Endothelial cell (in vitro differentiated cells): ENCODE measurements at regions not wholly inside any gene's neighbourhood (a gene's known extent, or its start where the extent isn't known, plus 50 kb on each side); places are given as distances from the start of the nearest gene placed in this dataset.

Experiments
- DNase-seq: peaks from one replicate; pipeline ENCODE4 v3.0.0; 2021; ENCODE audit warnings: low spot score
- H3K27ac Mint-ChIP-seq: one replicate; pipeline ENCODE4 v1.8.0; 2021; ENCODE audit warnings: mixed read lengths, inconsistent platforms; ENCODE audit not compliant: unreplicated experiment
- H3K27me3 Mint-ChIP-seq: one replicate; pipeline ENCODE4 v1.8.0; 2021; ENCODE audit warnings: mild to moderate bottlenecking, moderate library complexity, mixed read lengths, inconsistent platforms; ENCODE audit not compliant: unreplicated experiment
- H3K36me3 Mint-ChIP-seq: one replicate; pipeline ENCODE4 v1.8.0; 2021; ENCODE audit warnings: mild to moderate bottlenecking, low read depth, mixed read lengths, inconsistent platforms; ENCODE audit not compliant: unreplicated experiment
- H3K4me1 Mint-ChIP-seq: one replicate; pipeline ENCODE4 v1.8.0; 2021; ENCODE audit warnings: mild to moderate bottlenecking, mixed read lengths, inconsistent platforms; ENCODE audit not compliant: unreplicated experiment
- H3K4me3 Mint-ChIP-seq: one replicate; pipeline ENCODE4 v1.8.0; 2021; ENCODE audit warnings: mild to moderate bottlenecking, mixed read lengths, inconsistent platforms; ENCODE audit not compliant: unreplicated experiment
- H3K9me3 Mint-ChIP-seq: one replicate; pipeline ENCODE4 v1.8.0; 2021; ENCODE audit warnings: mixed read lengths, inconsistent platforms; ENCODE audit not compliant: unreplicated experiment
- TF ChIP-seq, protein P1 (sequence below): fragments of 200-600 bp; sonication (generic); IDR thresholded peaks from one replicate; pipeline ENCODE4 v1.5.0; 2021; ENCODE audit warnings: antibody characterized with exemption; ENCODE audit not compliant: unreplicated experiment

DNA sequence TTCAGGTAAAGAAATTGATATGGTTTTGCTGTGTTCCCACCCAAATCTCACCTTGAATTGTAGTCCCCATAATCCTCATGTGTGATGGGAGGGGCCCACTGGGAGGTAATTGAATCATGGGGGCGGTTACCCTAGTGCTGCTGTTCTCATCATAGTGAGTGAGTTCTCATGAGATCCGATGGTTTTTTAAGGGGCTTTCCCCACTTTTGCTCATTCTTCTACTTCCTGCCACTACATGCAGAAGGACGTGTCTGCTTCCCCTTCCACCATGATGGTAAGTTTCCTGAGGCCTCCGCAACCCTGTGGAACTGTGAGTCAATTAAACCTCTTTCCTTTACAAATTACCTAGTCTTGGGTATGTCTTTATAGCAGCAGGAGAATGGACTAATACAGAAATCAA lies 69.3 kb downstream of the MIS18A start:
- H3K9me3 Mint-ChIP-seq = no peaks in the 10 kb centered on the region
- H3K4me1 Mint-ChIP-seq = peaks cover 2% of the 10 kb centered on the region
- H3K27ac Mint-ChIP-seq = no peak overlapping the region
- peaks cover 1% of the 10 kb centered on the region for H3K27me3 Mint-ChIP-seq
- no peak overlapping the region for H3K4me3 Mint-ChIP-seq
- TF ChIP-seq, protein P1, sequence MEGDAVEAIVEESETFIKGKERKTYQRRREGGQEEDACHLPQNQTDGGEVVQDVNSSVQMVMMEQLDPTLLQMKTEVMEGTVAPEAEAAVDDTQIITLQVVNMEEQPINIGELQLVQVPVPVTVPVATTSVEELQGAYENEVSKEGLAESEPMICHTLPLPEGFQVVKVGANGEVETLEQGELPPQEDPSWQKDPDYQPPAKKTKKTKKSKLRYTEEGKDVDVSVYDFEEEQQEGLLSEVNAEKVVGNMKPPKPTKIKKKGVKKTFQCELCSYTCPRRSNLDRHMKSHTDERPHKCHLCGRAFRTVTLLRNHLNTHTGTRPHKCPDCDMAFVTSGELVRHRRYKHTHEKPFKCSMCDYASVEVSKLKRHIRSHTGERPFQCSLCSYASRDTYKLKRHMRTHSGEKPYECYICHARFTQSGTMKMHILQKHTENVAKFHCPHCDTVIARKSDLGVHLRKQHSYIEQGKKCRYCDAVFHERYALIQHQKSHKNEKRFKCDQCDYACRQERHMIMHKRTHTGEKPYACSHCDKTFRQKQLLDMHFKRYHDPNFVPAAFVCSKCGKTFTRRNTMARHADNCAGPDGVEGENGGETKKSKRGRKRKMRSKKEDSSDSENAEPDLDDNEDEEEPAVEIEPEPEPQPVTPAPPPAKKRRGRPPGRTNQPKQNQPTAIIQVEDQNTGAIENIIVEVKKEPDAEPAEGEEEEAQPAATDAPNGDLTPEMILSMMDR = no peak
- no peak for DNase-seq
- no peaks in the 10 kb centered on the region for H3K36me3 Mint-ChIP-seq

DNA sequence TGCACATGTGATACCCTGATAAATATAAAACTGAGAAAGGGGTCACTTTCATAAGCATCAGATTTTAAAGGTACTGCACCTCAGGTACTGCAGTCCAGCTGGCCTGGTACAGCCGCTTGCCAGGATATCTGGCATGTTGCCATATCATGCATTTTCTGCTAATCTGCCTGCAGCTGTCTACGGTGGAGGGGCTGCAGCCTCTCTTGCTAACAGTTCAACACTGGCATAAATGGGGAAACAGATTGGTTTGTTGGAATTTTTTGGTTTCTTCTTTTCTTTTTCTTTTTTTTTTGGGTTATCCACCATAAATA lies 71.5 kb downstream of the MIS18A start:
- no peak overlapping the region for H3K27ac Mint-ChIP-seq
- no peaks in the 10 kb centered on the region for H3K36me3 Mint-ChIP-seq
- H3K4me3 Mint-ChIP-seq = no peak overlapping the region
- no peaks in the 10 kb centered on the region for H3K27me3 Mint-ChIP-seq
- no peaks in the 10 kb centered on the region for H3K9me3 Mint-ChIP-seq
- TF ChIP-seq, protein P1 = no peak
- H3K4me1 Mint-ChIP-seq = peaks cover 5% of the 10 kb centered on the region
- no peak for DNase-seq

GRCh38 chr21:32206631-32207405 lies 72.0 kb downstream of the MIS18A start:
- TF ChIP-seq, protein P1 = no peak
- H3K9me3 Mint-ChIP-seq = no peaks in the 10 kb centered on the region
- H3K36me3 Mint-ChIP-seq = no peaks in the 10 kb centered on the region
- DNase-seq = no peak
- no peak overlapping the region for H3K27ac Mint-ChIP-seq
- H3K4me1 Mint-ChIP-seq = peaks cover 3% of the 10 kb centered on the region
- no peaks in the 10 kb centered on the region for H3K27me3 Mint-ChIP-seq
- H3K4me3 Mint-ChIP-seq = no peak overlapping the region

GRCh38 chr21:32203877-32204480 lies 74.9 kb downstream of the MIS18A start:
- H3K4me1 Mint-ChIP-seq = peaks cover 3% of the 10 kb centered on the region
- no peaks in the 10 kb centered on the region for H3K36me3 Mint-ChIP-seq
- no peaks in the 10 kb centered on the region for H3K9me3 Mint-ChIP-seq
- TF ChIP-seq, protein P1 = no peak
- no peak overlapping the region for H3K27ac Mint-ChIP-seq
- H3K4me3 Mint-ChIP-seq = no peak overlapping the region
- no peaks in the 10 kb centered on the region for H3K27me3 Mint-ChIP-seq
- no peak for DNase-seq

DNA sequence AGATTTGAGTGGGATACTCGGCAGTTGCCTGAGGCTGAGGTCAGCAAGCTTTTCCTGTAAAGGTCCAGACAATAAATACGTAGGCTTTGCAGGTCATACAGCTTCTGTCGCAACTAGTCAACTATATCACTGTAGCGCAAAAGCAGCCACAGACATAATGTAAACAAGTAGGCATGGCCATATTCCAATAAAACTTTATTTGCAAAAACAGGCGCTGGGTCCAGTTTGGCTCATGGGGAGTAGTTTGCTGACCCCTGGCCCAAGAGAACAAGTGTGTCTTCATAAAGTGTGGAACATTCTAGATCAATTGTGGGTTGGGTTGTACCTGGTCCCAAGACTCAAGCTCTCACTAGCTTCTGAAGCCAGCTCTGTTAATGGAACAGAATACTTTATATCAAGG lies 78.8 kb downstream of the MIS18A start:
- Mint-ChIP-seq H3K36me3 (no peaks in the 10 kb centered on the region), H3K27me3 (peaks cover 2% of the 10 kb centered on the region), H3K4me1 (peaks cover 3% of the 10 kb centered on the region), H3K4me3 (no peak overlapping the region), H3K27ac (no peak overlapping the region), H3K9me3 (no peaks in the 10 kb centered on the region)
- TF ChIP-seq, protein P1 = no peak
- DNase-seq = no peak
